ENCODE measurements at regions not wholly inside any gene's neighbourhood (a gene's known extent, or its start where the extent isn't known, plus 50 kb on each side); places are given as distances from the start of the nearest gene placed in this dataset.
A peak's percentile ranks its signal among the peaks of the same experiment; 100 is the strongest.

GRCh38 chr5:135654761-135655467, 76.1 kb upstream of the CXCL14 start:
- H3K27ac ChIP-seq (ENCODE audit: low read depth, low read length), result no peak overlapping the region
- POLR2A ChIA-PET (ENCODE audit: partially characterized antibody), result no interaction called here
- no peak overlapping the region for H3K18ac ChIP-seq (ENCODE audit: extremely low read depth, low read length)
- H3K79me2 ChIP-seq (ENCODE audit: control insufficient read depth in 1 of 2, insufficient read depth in 2 of 2, low read length in 2 of 2), result no peaks in the 10 kb centered on the region
- H3K4me2 ChIP-seq (ENCODE audit: insufficient read depth in 1 of 2, low read depth in 2 of 2, low read length in 2 of 2), result no peak overlapping the region
- CTCF ChIA-PET (ENCODE audit: partially characterized antibody), result interaction anchor here (0.9 to 1.6 kb wide), 3 partner anchors 89 to 175 kb away, joined by 3 to 6 read pairs (median 4); no protein-coding TSS in a partner anchor
- H2BK12ac ChIP-seq (ENCODE audit: low read depth, low read length), result no peak overlapping the region
- 87% methylated on average over 12 of the region's 12 CpGs; no CpG with 5 or more reads in 1 of the 2 experiments for WGBS, 2 experiments (ENCODE audit: extremely low coverage in 1 of 2, insufficient coverage in 1 of 2, insufficient read length in 1 of 2, insufficient replicate concordance in 2 of 2, low coverage in 1 of 2, low lambda C conversion rate in 2 of 2, missing lambda C conversion rate in 1 of 2)
- no peak overlapping the region for H2AFZ ChIP-seq (ENCODE audit: low read length)
- no peak overlapping the region for H3K4ac ChIP-seq (replicated peaks; ENCODE audit: insufficient read length, low read depth, low read length)
- no peak overlapping the region for H2AK5ac ChIP-seq (ENCODE audit: low read depth, low read length)
- no peak overlapping the region for H2BK20ac ChIP-seq (ENCODE audit: low read length)
- no peak overlapping the region for H4K5ac ChIP-seq (ENCODE audit: insufficient read length, low read depth, low read length)
- no peak overlapping the region for H3K9ac ChIP-seq (replicated peaks in 1 of 4; ENCODE audit: extremely low read depth in 1 of 4, low read depth in 3 of 4, low read length in 3 of 4)
- no peak overlapping the region; the same call in 1 of the 2 replicates for H4K8ac ChIP-seq (ENCODE audit: extremely low read depth, insufficient read depth, low read length)
- no peak overlapping the region for H2BK15ac ChIP-seq (ENCODE audit: low read length)
- H3K79me1 ChIP-seq (ENCODE audit: low read depth, low read length), result no peaks in the 10 kb centered on the region
- FAIRE-seq, result no peak
- no peak overlapping the region for H4K91ac ChIP-seq (replicated peaks; ENCODE audit: insufficient read length, low read length)
- peaks cover 0 to 2% of the 10 kb centered on the region in 2 experiments for H4K20me1 ChIP-seq (replicated peaks in 1 of 2; ENCODE audit: control insufficient read depth in 1 of 2, insufficient read depth in 2 of 2, low read length in 2 of 2)
- no peaks in the 10 kb centered on the region for H3K23me2 ChIP-seq (ENCODE audit: low read depth, low read length)
- H2BK120ac ChIP-seq (replicated peaks; ENCODE audit: low read depth, low read length), result no peak overlapping the region
- no peak overlapping the region for H3K56ac ChIP-seq (replicated peaks; ENCODE audit: insufficient read length, low read depth, low read length)
- H3K4me1 ChIP-seq (replicated peaks in 1 of 4; ENCODE audit: control insufficient read depth in 3 of 4, insufficient read depth in 4 of 4, low read length in 3 of 4), result no peaks in the 10 kb centered on the region
- no peaks in the 10 kb centered on the region for H3K36me3 ChIP-seq (ENCODE audit: control insufficient read depth in 2 of 4, insufficient read depth in 4 of 4, low read length in 3 of 4)
- peaks cover 6 to 12% of the 10 kb centered on the region in 2 experiments; a peak in 2 of 4 replicates for H3K9me3 ChIP-seq (ENCODE audit: insufficient read depth in 2 of 2, low read depth in 1 of 2, low read length in 1 of 2)
- H2BK5ac ChIP-seq (ENCODE audit: low read depth, low read length), result no peak overlapping the region
- no peak overlapping the region for H3K14ac ChIP-seq (ENCODE audit: insufficient read length)
- no peak overlapping the region for H3K4me3 ChIP-seq (ENCODE audit: extremely low read depth in 1 of 4, insufficient read depth in 2 of 4, low read depth in 3 of 4, low read length in 4 of 4)
- H3K27me3 ChIP-seq (replicated peaks in 1 of 4; ENCODE audit: control insufficient read depth in 3 of 4, extremely low read depth in 1 of 4, insufficient read depth in 3 of 4, low read length in 3 of 4), result no peaks in the 10 kb centered on the region
- DNase-seq (ENCODE audit: low read depth in 1 of 2, low spot score in 2 of 2), result peak in 1 of 2 experiments; percentile 24
- H3K23ac ChIP-seq (ENCODE audit: insufficient read length), result no peak overlapping the region
- TF ChIP-seq JUND (IDR thresholded peaks at IDR 0.05; ENCODE audit: low read length) (no peak), KDM4A (IDR thresholded peaks at IDR 0.05; ENCODE audit: low read depth, low read length, severe bottlenecking) (no peak), CREB1 (IDR thresholded peaks at IDR 0.05) (no peak), TEAD4 (IDR thresholded peaks at IDR 0.05; ENCODE audit: low read depth, low read length) (no peak), HDAC2 (IDR thresholded peaks at IDR 0.05; ENCODE audit: borderline replicate concordance in 1 of 2, low read depth in 2 of 2, low read length in 2 of 2) (no peak), KDM1A (IDR thresholded peaks at IDR 0.05; ENCODE audit: borderline replicate concordance, low read length) (no peak), EP300 (IDR thresholded peaks at IDR 0.05; ENCODE audit: borderline replicate concordance in 1 of 2, low read depth in 2 of 2, low read length in 2 of 2) (no peak), BACH1 (IDR thresholded peaks at IDR 0.05; ENCODE audit: low read length) (no peak), TAF1 (IDR thresholded peaks at IDR 0.05; ENCODE audit: low read depth, low read length) (no peak), RNF2 (IDR thresholded peaks at IDR 0.05; ENCODE audit: borderline replicate concordance, low read depth, low read length, missing control alignments, poor library complexity, severe bottlenecking) (no peak), FOSL1 (IDR thresholded peaks at IDR 0.05; ENCODE audit: insufficient read depth, low read depth, low read length) (no peak), EZH2 (IDR thresholded peaks at IDR 0.05; ENCODE audit: low read depth, low read length, severe bottlenecking) (no peak), SP1 (IDR thresholded peaks at IDR 0.05; ENCODE audit: low read depth, low read length) (no peak)

All from H1 (cell line).